ENCODE measurements at regions not wholly inside any gene's neighbourhood (a gene's known extent, or its start where the extent isn't known, plus 50 kb on each side); places are given as distances from the start of the nearest gene placed in this dataset.

- TF ChIP-seq ZFX (IDR thresholded peaks at IDR 0.05; ENCODE audit: borderline replicate concordance) = no peak
- no peak for TF ChIP-seq CTCF (IDR thresholded peaks at IDR 0.05)
- no peak overlapping the region for H3K27ac ChIP-seq
Observed at GRCh38 chr18:67218556-67218955, 298.0 kb downstream of the DSEL start.

- peak; percentile 74 for TF ChIP-seq CTCF (IDR thresholded peaks at IDR 0.05)
- no peak for TF ChIP-seq ZFX (IDR thresholded peaks at IDR 0.05; ENCODE audit: borderline replicate concordance)
- H3K27ac ChIP-seq = no peak overlapping the region
Observed at GRCh38 chr18:67217551-67218166, 298.9 kb downstream of the DSEL start.

GRCh38 chr18:67216846-67217245, 299.7 kb downstream of the DSEL start:
- TF ChIP-seq CTCF (IDR thresholded peaks at IDR 0.05) (no peak), ZFX (IDR thresholded peaks at IDR 0.05; ENCODE audit: borderline replicate concordance) (no peak)
- H3K27ac ChIP-seq = no peak overlapping the region

GRCh38 chr18:67215686-67216085, 300.8 kb downstream of the DSEL start:
- TF ChIP-seq ZFX (IDR thresholded peaks at IDR 0.05; ENCODE audit: borderline replicate concordance) (no peak), CTCF (IDR thresholded peaks at IDR 0.05) (no peak)
- H3K27ac ChIP-seq = no peak overlapping the region

- TF ChIP-seq ZFX (IDR thresholded peaks at IDR 0.05; ENCODE audit: borderline replicate concordance) (no peak), CTCF (IDR thresholded peaks at IDR 0.05) (no peak)
- no peak overlapping the region for H3K27ac ChIP-seq
Observed at GRCh38 chr18:67211646-67212045, 304.9 kb downstream of the DSEL start.

GRCh38 chr18:67200665-67201064, 315.9 kb downstream of the DSEL start:
- TF ChIP-seq CTCF (IDR thresholded peaks at IDR 0.05) (no peak; the same call in 1 of the 2 replicates), ZFX (IDR thresholded peaks at IDR 0.05; ENCODE audit: borderline replicate concordance) (no peak)
- no peak overlapping the region for H3K27ac ChIP-seq

GRCh38 chr18:67199993-67200617, 316.4 kb downstream of the DSEL start:
- H3K27ac ChIP-seq = no peak overlapping the region
- TF ChIP-seq ZFX (IDR thresholded peaks at IDR 0.05; ENCODE audit: borderline replicate concordance) (no peak), CTCF (IDR thresholded peaks at IDR 0.05) (peak; percentile 72)

All from 22Rv1 (cell line).